GM21737 (cell line): ENCODE measurements at regions not wholly inside any gene's neighbourhood (a gene's known extent, or its start where the extent isn't known, plus 50 kb on each side); places are given as distances from the start of the nearest gene placed in this dataset.
A peak's percentile ranks its signal among the peaks of the same experiment; 100 is the strongest.
"Not testable (repeated sequence)": the region's sequence is repeated elsewhere in the genome, so short reads cannot be mapped to it uniquely, and the experiment has no call there.

Source experiments
- ATAC-seq: cut with Tn5 transposase; IDR thresholded peaks from one replicate; pipeline ENCODE4 v1.9.1; 2021; ENCODE audit warnings: mild to moderate bottlenecking, moderate library complexity; ENCODE audit not compliant: unreplicated experiment

DNA sequence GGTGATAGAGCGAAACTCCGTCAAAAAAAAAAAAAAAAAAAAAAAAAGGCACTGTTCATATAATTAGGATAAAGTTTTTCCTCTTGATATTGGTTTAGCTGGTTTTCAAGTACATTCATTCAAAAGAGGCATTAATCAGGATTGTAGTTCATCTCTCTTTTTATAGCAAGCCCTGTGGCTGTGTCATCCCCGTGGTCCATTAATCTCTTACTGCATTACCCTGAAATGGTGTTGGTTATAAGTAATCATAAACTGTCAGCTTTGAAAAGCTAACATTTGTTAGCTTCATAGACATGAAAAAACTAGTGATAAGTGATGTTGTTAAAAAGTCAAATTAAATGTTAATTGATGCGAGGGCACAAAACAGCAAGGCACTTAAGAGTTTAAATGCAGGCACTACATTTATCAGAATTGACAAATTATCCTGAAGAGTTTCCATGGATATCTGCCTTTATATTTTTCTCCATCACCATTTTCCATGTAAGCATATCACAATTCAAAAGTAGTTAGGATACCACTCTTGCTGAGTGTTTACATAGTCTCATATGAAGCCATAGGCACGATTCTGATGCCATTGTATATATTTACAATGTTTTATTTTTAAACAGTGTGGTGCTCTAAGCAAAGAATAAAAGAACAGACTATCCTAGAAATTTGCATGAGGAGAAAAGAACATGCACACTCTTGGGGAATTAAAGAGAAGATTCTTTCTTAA is 193.1 kb downstream of the OTOL1 start:
- no peak for ATAC-seq

GRCh38 chr3:161690299-161690620 is 193.7 kb downstream of the OTOL1 start:
- ATAC-seq, result no peak

- ATAC-seq, result no peak
Observed at GRCh38 chr3:161691677-161692076, 195.1 kb downstream of the OTOL1 start.

DNA sequence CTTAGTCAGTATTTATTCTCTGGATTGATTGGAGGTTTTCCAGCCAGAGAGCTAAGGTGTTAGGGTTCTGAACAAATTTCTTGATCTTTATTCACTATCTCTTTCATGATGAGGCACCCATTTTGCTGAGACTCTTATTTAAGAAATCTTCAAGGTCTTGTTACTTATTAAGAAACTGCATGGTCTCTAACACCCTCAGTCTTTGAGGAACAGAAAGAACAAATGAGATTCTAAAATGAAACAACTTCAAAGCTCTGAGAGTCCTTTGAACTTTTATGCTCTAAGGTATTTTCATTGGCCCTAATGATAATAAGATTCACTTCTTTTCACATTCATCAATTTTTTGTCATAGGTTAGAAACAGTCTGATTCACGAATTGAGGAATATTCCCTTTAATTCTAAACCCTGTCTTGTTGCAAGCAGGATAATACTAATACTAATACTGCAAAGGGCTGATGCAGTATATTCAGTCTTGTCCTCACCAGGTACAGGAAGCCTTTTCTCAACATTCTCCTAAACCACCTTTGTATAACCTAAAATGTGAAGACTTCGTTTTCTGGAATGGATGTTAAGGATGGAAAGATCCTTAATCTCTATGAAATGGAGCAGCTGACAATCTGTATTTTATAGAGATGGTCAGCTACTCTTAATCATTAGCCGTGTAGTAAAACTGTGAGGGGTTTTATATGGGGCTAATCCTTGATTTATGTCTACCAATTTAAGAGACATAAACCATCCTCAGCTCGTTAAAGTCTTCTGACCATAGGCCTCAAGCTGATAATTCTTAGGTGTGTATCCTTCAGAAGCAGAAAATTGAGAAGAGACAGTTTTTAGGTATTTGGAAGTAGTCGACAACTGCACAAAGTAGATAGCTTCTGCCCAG is 198.3 kb downstream of the OTOL1 start:
- no peak for ATAC-seq

DNA sequence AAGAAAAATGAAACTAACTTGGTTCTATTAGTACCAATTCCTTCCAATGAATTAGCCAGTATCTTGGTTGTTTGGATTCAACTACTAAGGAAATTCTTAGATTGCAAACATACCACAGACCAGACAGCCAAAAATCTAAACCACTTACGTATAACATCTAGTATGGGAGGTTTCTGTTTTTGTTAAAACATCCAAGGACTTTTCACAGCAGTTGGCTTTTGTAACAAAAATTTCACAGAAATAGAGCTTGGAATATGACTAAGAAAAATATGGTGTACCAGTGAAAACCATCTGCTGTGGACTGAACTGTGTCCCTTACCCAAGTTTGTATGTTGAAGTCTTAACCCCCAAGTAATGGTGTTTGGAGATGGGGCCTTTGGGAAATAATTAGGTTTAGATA is 199.2 kb downstream of the OTOL1 start:
- ATAC-seq, result no peak

GRCh38 chr3:161700998-161701397 is 204.4 kb downstream of the OTOL1 start:
- ATAC-seq, result no peak

GRCh38 chr3:161707253-161707652 is 210.6 kb downstream of the OTOL1 start:
- not testable (repeated sequence) for ATAC-seq

DNA sequence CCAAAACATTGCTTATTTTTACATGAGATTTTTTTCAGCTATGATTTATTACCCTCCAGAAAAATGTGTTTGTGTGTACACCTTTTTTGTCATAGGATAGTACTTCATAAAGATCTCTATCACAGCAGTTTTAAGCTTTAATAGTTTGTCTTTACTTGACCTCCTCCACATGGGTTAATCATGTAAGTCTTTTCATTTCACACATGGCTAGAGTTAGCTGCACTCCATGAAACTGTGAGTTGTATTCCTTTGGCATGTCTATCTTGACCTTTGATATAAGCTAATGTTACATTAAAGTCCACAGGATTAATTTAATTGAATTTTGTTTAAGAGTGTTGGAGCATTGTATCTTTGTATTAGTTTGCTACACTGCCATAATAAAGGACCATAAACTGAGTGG is 217.1 kb downstream of the OTOL1 start:
- ATAC-seq, result no peak

- ATAC-seq, result no peak
Observed at GRCh38 chr3:161731968-161732367, 235.4 kb downstream of the OTOL1 start.

DNA sequence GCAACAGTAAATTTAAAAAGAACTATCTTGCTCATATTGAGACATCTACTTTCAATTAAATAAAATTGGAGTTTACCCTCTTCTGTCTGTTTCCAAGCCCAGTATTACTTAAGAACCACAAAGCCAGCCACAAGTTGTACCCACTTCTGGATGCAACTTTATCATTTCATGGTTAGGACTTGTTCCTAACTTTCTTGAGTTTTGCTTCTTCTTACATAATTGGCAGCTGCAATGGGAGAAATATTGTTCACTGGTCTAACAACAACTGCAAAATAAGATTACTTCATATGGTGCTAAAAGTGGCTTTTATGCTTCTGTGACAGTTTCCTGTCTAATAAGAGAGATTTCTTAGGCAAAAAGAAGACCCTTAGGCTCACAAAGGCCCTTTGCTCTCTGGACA is 240.6 kb downstream of the OTOL1 start:
- ATAC-seq, result no peak

DNA sequence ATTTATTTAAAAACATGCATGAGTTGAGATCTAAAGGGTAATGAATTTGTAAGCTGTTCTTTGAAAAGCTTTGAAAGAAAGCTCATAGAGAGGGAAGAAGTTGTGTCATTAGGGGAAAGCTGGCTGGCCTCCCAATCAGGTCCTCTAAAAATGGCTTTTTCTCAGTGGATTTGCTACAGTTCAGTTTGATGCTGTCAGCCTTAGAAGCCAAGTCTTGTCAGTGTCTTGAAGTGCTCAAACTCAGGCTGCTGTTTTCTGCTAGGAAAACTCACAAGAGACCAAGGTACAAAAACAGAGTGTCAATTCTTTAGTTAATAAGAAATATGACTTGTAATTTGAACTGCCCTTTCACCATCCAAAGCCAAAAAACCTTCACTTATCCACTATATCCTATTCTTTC is 243.8 kb downstream of the OTOL1 start:
- no peak for ATAC-seq

DNA sequence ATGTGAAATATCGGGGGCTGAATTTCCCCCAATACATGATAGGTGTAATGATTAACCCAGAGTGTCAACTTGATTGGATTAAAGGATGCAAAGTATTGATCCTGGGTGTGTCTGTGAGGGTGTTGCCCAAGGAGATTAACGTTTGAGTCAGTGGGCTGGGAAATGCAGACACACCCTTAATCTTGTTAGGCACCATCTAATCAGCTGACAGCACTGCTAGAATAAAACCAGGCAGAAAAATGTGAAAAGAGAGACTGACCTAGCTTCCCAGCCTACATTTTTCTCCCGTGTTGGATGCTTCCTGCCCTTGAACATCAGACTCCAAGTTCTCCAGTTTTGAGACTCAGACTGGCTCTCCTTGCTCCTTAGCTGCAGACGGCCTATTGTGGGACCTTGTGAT is 247.8 kb downstream of the OTOL1 start:
- no peak for ATAC-seq

DNA sequence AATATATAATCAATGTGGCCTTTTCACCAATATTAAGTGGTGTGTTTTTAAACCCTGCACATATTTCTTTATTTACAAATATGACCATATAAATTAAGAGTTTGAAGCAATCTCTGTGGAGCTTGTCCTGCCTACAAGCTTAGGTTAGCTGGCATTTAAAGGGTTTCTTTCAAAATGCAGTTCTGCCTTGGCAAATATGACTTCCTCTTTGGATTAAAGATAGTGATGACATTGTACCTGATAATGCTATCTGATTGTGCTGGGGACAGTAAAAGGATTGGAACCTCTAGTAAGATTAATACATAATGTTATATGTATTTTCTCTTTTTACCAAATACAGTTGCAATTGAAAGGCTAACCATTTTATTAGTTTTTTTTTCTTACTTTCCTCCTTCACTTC is 249.1 kb downstream of the OTOL1 start:
- no peak for ATAC-seq

- no peak for ATAC-seq
Observed at GRCh38 chr3:161748049-161748448, 251.4 kb downstream of the OTOL1 start.

DNA sequence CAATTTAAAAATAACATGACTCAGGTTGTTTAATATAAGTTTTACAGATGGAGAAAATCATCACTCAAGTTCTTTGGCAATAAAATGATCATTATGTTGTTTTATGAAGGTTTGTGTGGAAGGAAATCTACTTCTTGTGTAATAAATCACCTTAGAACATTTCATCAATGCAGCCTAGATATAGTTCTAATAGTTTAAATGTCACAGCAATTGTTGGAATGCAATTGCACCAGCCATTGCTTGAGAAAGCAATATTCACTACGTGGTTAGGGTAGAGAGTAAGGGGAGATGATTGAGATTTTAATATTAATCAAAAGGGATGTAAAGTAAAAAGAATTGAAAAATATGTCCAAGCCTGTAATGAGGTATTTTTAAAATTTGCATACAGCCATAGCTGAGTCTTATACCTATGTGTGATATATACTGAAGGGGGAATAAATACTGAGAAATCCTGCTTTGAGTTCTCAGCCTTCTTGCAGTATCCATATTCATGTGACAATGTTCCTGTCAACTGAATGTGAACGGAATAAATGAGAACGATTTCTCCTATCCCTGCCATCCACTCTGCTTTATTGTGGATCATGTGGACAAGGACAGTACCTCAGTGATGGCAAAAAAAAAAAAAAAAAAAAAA is 257.9 kb downstream of the OTOL1 start:
- no peak for ATAC-seq

- ATAC-seq, result no peak
Observed at GRCh38 chr3:161759444-161759843, 262.8 kb downstream of the OTOL1 start.

DNA sequence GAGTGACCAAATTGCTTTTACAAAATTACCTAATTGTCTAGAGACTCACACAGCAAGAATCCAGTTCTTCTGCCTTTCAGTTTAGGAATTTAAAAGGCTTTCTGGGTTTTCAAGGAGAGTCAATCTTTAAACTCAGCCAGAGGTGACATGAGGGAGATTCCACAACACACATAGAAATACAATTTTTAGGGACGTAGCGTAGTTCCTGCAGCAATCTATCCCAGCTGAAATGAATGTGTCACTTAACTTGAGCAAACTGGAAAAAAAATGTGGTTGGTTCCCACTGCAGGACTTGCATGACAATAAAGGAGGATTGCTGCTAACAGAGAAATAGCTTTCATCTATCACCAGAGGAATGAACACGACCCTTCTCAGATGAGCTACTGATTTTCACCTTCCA is 269.7 kb downstream of the OTOL1 start:
- ATAC-seq, result no peak

DNA sequence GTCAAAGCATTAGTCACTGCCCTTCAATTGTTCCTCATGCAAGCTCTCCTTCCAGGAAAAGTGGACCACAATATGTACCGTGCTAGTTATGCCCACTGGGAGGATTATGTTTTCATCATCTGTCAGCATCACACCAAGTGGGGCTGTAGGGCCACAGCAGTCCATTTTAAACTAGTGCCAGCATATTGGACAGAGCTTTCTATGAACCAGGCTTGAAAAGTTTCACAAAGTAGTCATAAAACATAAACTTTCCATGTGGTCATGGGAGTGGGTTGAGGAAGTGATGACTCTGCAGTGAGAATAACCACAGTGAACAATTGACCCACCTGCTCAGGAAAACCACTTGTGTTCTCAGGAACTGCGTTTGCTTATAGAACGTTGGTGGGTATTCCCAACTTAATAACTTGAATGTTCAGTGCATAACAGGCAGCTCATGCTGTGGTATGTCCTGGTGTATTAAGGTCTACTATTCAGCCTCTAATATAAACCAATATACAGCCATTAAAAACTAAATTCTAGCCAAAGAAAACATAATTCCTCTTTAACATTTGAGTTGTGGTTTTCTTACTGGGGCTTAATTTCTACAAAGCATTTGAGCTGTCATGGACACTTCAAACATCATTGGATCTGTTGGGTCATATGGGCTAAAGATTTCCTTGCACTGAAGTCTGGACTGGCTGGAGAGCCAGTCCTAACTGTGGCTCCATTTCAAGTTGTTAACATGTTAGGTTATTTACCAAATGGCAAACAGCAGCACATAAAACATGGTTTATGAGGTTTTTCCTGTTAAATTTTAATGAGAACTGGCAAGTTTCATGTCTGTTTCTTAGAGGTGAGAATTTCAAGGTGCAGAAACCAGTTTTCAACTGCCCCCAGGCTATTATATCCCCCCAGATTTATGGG is 274.1 kb downstream of the OTOL1 start:
- peak; percentile 82 for ATAC-seq

- ATAC-seq, result no peak
Observed at GRCh38 chr3:161781381-161781780, 284.8 kb downstream of the OTOL1 start.

DNA sequence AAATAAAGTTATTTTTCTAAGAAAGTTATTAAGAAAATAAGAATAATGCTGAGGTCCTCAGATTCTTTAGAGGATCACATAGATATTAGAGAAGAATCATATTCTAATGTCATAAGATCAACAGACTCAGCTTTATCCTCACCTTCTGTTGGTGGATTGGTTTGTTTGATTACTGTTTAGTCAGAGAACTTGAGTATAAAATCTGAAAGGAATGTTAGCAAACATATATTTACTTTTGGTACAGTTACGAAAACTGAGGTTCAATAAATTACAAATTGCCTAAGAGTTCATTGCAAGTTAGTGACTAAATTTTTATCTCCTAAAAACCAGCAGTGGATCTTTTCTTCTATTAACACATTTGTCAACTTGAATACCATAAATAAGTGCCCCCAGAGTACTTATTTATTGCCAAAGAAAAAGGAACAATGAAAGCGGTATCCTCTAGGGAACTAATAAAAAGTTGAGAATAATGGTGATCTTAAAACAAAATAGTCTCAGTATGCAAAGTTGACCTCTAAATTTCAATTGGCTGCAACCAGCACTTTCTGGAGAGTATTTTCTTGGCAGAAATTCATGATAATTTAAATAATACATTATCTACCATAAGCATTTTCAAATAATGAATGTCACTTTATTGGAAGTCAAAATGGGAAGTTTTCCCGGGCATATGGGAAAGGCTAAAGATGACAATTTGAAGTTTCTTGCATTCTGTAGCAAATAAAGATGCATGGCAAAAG is 296.8 kb downstream of the OTOL1 start:
- no peak for ATAC-seq
